ENCODE measurements at regions not wholly inside any gene's neighbourhood (a gene's known extent, or its start where the extent isn't known, plus 50 kb on each side); places are given as distances from the start of the nearest gene placed in this dataset.

- in situ Hi-C loops (cut with HindIII; ENCODE audit: low sequenced_read_pairs): no loop called here
These were observed 109.6 kb downstream of the WDR11 start for GRCh38 chr10:120960725-120961124.

GRCh38 chr10:120961795-120962755 lies 110.9 kb downstream of the WDR11 start:
- in situ Hi-C loops (cut with HindIII; ENCODE audit: low sequenced_read_pairs): no loop called here

GRCh38 chr10:120962756-120963593 lies 111.8 kb downstream of the WDR11 start:
- in situ Hi-C loops (cut with HindIII; ENCODE audit: low sequenced_read_pairs): no loop called here

- in situ Hi-C loops (cut with HindIII; ENCODE audit: low sequenced_read_pairs): no loop called here
These were observed 112.5 kb downstream of the WDR11 start for GRCh38 chr10:120963594-120964220.

GRCh38 chr10:120966657-120967045 lies 115.5 kb downstream of the WDR11 start:
- in situ Hi-C loops (cut with HindIII; ENCODE audit: low sequenced_read_pairs): no loop called here

- in situ Hi-C loops (cut with HindIII; ENCODE audit: low sequenced_read_pairs): no loop called here
These were observed 118.1 kb downstream of the WDR11 start for GRCh38 chr10:120969219-120969645.

GRCh38 chr10:120970595-120971529 lies 119.7 kb downstream of the WDR11 start:
- in situ Hi-C loops (cut with HindIII; ENCODE audit: low sequenced_read_pairs): no loop called here

- in situ Hi-C loops (cut with HindIII; ENCODE audit: low sequenced_read_pairs): no loop called here
These were observed 120.5 kb downstream of the WDR11 start for GRCh38 chr10:120971671-120972070.

- in situ Hi-C loops (cut with HindIII; ENCODE audit: low sequenced_read_pairs): no loop called here
These were observed 121.1 kb downstream of the WDR11 start for GRCh38 chr10:120972259-120972658.

GRCh38 chr10:120975072-120975867 lies 124.1 kb downstream of the WDR11 start:
- in situ Hi-C loops (cut with HindIII; ENCODE audit: low sequenced_read_pairs): no loop called here

GRCh38 chr10:120975868-120976225 lies 124.7 kb downstream of the WDR11 start:
- in situ Hi-C loops (cut with HindIII; ENCODE audit: low sequenced_read_pairs): no loop called here

GRCh38 chr10:120977897-120978296 lies 126.7 kb downstream of the WDR11 start:
- in situ Hi-C loops (cut with HindIII; ENCODE audit: low sequenced_read_pairs): no loop called here

- in situ Hi-C loops (cut with HindIII; ENCODE audit: low sequenced_read_pairs): no loop called here
These were observed 127.6 kb downstream of the WDR11 start for GRCh38 chr10:120978589-120979252.

GRCh38 chr10:120979435-120980278 lies 128.5 kb downstream of the WDR11 start:
- in situ Hi-C loops (cut with HindIII; ENCODE audit: low sequenced_read_pairs): no loop called here

- in situ Hi-C loops (cut with HindIII; ENCODE audit: low sequenced_read_pairs): no loop called here
These were observed 129.4 kb downstream of the WDR11 start for GRCh38 chr10:120980279-120981255.

GRCh38 chr10:120981601-120982391 lies 130.6 kb downstream of the WDR11 start:
- in situ Hi-C loops (cut with HindIII; ENCODE audit: low sequenced_read_pairs): no loop called here

All from endothelial cell of hepatic sinusoid (primary cell).